Thymus (tissue), 11 donors: ENCODE measurements at regions not wholly inside any gene's neighbourhood (a gene's known extent, or its start where the extent isn't known, plus 50 kb on each side); places are given as distances from the start of the nearest gene placed in this dataset.

ENCODE experiments used
- DNase-seq, 9 donors: peaks; one replicate each; pipeline ENCODE4 v3.0.0-alpha.2; 2013; ENCODE audit warnings: low spot score in 9 of 9, low read depth in 6 of 9, missing footprints in 1 of 9
- H3K27ac ChIP-seq, 2 donors: one replicate each; pipeline ENCODE4 v1.5.1; 2013; ENCODE audit warnings: control low read depth in 1 of 2, low read depth in 1 of 2, low read length in 1 of 2, mild to moderate bottlenecking in 1 of 2, moderate library complexity in 1 of 2
- H3K27me3 ChIP-seq, 2 donors: one replicate each; pipeline ENCODE4 v1.5.1; 2013; ENCODE audit warnings: low read length in 1 of 2; ENCODE audit not compliant: control insufficient read depth in 2 of 2, insufficient read depth in 1 of 2
- H3K36me3 ChIP-seq, 2 donors: one replicate each; pipeline ENCODE4 v1.5.1; 2013; ENCODE audit warnings: low read length in 1 of 2, mild to moderate bottlenecking in 1 of 2, moderate library complexity in 1 of 2; ENCODE audit not compliant: control insufficient read depth in 2 of 2, insufficient read depth in 2 of 2
- H3K4me1 ChIP-seq, 2 donors: one replicate each; pipeline ENCODE4 v1.5.1; 2013; ENCODE audit warnings: low read length in 2 of 2; ENCODE audit not compliant: control insufficient read depth in 2 of 2, insufficient read depth in 2 of 2
- H3K4me3 ChIP-seq, 2 donors: one replicate each; pipeline ENCODE4 v1.5.1; 2013; ENCODE audit warnings: low read length in 2 of 2, control low read depth in 1 of 2, mild to moderate bottlenecking in 1 of 2
- H3K9me3 ChIP-seq, 2 donors: one replicate each; pipeline ENCODE4 v1.5.1; 2013; ENCODE audit warnings: low read length in 1 of 2, mild to moderate bottlenecking in 1 of 2; ENCODE audit not compliant: control insufficient read depth in 2 of 2, insufficient read depth in 1 of 2
- WGBS: extraction: QIAGEN DNeasy Blood & Tissue Kit; methylation state at CpG from one replicate; pipeline ENCODE4 v1.1.7; 2013; 5-methylcytosine and 5-hydroxymethylcytosine counted together
- donor health status: healthy.

DNA sequence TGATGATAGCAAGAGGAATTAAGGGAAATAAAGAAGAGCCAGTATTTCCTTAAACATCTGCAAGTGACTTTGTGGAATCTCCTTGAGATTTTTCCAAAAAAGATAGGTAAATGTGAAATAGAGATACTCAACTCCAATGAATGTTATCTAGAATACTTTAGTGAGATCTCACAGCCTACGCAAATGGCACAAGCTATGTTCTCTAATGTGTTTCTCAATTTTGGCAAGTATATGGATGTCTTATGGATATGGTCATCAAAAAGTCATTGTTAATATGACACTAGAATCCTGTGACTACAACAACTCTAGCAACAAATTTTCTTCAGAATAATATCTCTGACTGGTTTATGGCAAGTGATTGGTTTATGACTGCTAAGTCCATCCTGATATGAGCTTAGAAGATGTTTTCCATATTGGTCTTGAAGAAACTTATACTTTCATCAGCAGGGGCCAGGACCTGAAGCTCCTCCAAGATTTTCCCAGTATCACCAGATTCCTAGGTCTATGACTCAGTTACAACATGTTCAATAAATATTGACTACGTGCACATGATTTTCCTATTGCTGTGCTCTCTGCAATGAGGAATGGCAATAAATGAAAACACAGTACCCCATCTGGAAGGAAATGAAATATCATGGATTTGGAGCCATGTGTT, 170.9 kb upstream of the THBS1 start:
- H3K4me1 ChIP-seq, result peaks cover 5 to 7% of the 10 kb centered on the region in 2 donors
- H3K27ac ChIP-seq, result no peak overlapping the region
- no peaks in the 10 kb centered on the region for H3K9me3 ChIP-seq
- no peak for DNase-seq
- 99% methylated on average over 2 of the region's 2 CpGs for WGBS
- H3K36me3 ChIP-seq, result no peaks in the 10 kb centered on the region
- H3K4me3 ChIP-seq, result no peak overlapping the region
- no peaks in the 10 kb centered on the region for H3K27me3 ChIP-seq

DNA sequence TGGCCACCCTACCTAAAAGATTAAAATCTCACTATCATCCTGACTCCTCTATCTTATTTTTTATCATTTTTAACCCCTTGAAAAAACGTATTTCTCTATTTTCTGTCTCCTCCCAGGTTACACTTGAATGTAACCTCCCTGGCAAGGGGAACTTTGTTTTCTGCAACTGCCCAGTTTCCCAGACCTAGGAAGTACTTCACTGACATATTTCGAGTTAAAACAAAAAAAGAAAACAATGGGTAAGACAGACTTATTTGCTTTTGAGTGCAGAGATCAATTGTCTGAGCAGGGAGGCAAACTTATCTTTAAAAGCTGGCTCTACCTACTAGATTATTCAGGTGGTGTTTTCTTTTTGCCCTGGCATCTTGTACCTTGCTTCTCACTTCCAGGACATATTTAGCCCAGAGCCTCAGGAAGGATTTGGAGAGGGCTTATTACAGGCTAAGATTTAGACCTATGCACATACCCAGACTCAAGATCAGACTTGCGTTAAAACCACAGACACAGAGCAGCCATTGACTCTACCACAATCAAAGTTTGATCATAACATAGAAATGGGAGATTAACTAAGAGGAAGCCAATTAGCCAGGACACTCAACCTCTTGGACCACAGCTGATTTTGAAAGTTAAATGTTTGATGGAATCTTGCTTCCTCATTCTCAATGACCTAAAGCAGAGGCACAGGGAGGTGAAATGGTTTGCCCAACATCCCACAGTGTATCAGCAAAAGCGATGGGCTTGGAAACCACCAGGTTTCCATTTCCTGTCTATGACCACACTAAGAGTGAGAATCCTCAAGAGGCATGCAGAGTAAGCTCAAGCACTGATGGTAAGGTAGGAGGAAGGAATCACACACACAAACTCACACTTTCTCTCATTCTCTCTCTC, 169.5 kb upstream of the THBS1 start:
- H3K9me3 ChIP-seq, result peaks cover 0 to 8% of the 10 kb centered on the region in 2 donors
- peaks cover 5 to 9% of the 10 kb centered on the region in 2 donors for H3K4me1 ChIP-seq
- peak in 1 of 9 donors; percentile 51 for DNase-seq
- H3K36me3 ChIP-seq, result no peaks in the 10 kb centered on the region
- H3K27ac ChIP-seq, result no peak overlapping the region
- WGBS, result 52% methylated on average over 4 of the region's 4 CpGs
- H3K27me3 ChIP-seq, result no peaks in the 10 kb centered on the region
- H3K4me3 ChIP-seq, result no peak overlapping the region

DNA sequence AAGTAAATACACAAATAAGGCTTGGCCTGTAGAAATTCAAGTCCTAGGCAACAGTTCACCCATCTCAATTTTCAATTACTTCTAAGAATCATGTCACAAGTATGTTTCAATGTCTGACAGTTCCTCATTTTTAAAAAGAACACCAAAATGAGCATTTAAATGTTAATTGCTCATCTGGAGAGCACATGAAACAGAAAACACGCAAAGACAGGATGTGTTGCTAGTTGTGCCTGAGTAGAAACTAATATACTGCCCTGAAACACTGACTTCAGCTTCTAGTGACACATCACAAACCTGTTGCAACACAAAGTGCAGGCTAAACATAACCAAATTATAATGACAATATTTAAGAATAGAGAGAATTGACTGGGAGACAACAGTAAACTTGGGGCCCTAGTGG, 167.3 kb upstream of the THBS1 start:
- H3K27ac ChIP-seq, result no peak overlapping the region
- H3K9me3 ChIP-seq, result peaks cover 0 to 10% of the 10 kb centered on the region in 2 donors
- DNase-seq, result peak in 1 of 9 donors; percentile 16
- H3K36me3 ChIP-seq, result no peaks in the 10 kb centered on the region
- no peak overlapping the region for H3K4me3 ChIP-seq
- H3K27me3 ChIP-seq, result no peaks in the 10 kb centered on the region
- 13% methylated on average over 1 of the region's 1 CpG for WGBS
- peaks cover 5 to 9% of the 10 kb centered on the region in 2 donors for H3K4me1 ChIP-seq

DNA sequence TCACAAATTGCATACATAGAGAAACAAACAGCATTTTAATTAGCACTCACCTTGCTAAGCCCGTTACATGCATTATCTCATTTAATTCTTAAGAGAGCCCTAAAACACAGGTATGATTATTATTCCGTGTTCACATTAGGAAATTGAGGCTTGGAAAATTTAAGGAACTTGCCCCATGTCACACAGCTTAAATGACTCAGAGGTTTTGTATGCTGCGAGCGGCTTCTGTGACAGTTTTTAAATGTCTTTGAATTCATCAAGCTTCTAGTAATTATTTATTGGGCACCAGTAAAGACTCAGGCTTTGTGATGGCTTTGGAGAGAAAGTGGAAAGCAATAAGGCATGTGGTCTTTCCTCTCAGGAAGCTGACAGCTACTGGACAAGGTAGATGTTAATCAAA, 166.7 kb upstream of the THBS1 start:
- Histone ChIP-seq H3K4me3 (no peak overlapping the region), H3K27ac (no peak overlapping the region), H3K36me3 (no peaks in the 10 kb centered on the region), H3K27me3 (no peaks in the 10 kb centered on the region), H3K9me3 (peaks cover 0 to 10% of the 10 kb centered on the region in 2 donors), H3K4me1 (peaks cover 5 to 9% of the 10 kb centered on the region in 2 donors)
- DNase-seq, result no peak
- WGBS, result 99% methylated on average over 4 of the region's 4 CpGs

DNA sequence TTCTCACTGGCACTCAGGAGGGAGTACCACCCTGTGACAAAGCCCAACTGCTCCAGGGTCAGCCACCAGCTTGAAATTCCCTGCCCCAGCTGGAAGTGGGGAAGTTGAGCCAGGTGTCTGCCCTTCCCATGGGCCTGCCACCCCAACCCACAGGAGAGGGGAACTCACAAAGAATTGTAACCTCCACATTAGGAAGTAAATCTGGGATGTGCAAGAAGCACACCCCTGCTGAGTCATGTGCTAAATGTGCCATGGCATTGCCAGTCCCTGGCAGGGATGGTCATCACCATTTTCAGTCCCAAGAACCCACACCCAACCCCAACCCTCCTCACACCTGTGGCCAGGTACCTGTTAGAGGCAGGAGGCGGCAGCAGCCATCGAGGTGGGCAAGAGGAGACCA, 165.2 kb upstream of the THBS1 start:
- Histone ChIP-seq H3K4me1 (peaks cover 5 to 14% of the 10 kb centered on the region in 2 donors), H3K4me3 (no peak overlapping the region), H3K9me3 (peaks cover 0 to 10% of the 10 kb centered on the region in 2 donors), H3K36me3 (no peaks in the 10 kb centered on the region), H3K27me3 (no peaks in the 10 kb centered on the region), H3K27ac (no peak overlapping the region)
- WGBS, result 49% methylated on average over 2 of the region's 2 CpGs
- no peak for DNase-seq

DNA sequence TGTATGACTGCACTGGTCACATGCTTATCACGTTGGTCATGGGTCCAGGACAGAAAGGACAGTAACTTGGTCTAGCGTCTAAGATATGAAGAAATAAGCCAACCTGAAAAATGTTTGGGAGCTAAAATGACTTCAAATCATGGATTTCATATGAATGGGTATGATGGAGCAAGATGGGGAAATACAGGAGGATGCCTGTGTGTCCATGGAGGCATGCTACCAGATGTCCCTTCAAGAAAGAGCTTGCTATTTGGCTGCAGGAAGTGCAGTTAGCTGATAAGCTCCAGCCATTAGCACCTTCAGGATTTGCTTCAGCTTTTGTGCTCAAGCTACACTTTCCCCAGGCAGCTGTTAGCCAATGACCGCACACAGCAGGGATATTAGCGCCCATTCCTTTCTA, 164.6 kb upstream of the THBS1 start:
- 98% methylated on average over 4 of the region's 4 CpGs for WGBS
- Histone ChIP-seq H3K4me1 (peaks cover 5 to 14% of the 10 kb centered on the region in 2 donors), H3K27me3 (no peaks in the 10 kb centered on the region), H3K9me3 (peaks cover 0 to 10% of the 10 kb centered on the region in 2 donors), H3K36me3 (no peaks in the 10 kb centered on the region), H3K27ac (no peak overlapping the region), H3K4me3 (no peak overlapping the region)
- no peak for DNase-seq

DNA sequence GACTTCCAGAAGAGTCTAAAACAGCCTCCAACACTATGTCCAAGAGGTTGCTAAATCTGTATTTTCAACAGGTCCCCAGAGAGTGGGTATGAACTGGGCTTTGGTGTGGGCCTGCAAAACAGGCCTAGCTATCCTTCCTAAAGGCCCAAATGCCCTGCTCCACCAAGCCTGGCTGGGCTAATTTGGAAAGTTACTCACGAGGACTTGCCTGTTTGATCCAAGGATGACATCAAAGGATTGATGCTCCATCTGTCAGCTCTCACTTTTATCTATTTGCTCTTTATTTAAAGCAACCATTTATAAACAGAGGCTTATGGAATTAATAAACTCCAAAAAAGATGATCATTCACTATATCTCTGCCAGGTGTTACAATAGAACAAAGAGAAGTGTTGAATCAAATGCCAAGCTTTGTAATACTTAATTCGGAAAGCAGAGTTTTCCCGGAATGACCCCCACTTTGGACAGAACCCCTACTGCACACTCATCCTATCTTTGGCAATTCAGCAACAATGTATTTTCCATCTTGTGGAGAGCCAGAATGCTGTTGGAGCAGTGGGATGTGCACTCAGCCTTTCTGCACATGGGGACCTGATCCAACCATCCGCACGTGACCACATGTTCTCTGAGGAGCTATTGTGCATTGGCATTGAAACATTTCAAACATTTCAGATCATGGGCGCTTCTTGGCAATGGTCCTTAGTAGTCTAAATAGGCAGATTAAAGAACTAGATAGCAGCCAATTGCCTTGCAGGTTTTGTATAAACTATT, 163.3 kb upstream of the THBS1 start:
- Histone ChIP-seq H3K9me3 (peaks cover 0 to 10% of the 10 kb centered on the region in 2 donors), H3K27me3 (no peaks in the 10 kb centered on the region), H3K36me3 (no peaks in the 10 kb centered on the region), H3K4me1 (peaks cover 0 to 8% of the 10 kb centered on the region in 2 donors), H3K4me3 (no peak overlapping the region), H3K27ac (no peak overlapping the region)
- 81% methylated on average over 6 of the region's 6 CpGs for WGBS
- no peak for DNase-seq

DNA sequence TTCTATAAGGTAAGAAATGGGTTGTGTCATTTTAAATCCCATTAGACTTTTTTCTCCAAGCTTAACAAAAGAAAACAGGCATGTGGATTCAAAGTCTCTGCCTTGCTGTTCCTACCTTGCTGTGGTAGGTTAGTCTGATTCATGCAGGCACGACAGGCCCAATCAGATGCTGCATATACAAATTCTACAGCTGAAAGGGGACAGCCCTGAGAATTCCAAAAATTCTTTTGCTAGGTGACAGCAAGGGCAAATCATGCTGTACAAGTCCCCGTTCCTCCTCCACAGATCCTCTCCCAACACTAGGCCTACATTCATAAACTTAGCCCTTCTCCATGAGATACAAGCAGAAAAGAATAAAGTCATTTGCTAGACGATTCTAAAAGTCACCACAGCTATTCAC, 161.2 kb upstream of the THBS1 start:
- Histone ChIP-seq H3K36me3 (no peaks in the 10 kb centered on the region), H3K27ac (peak overlapping the region; percentile 2 to 42), H3K4me1 (peaks cover 0 to 8% of the 10 kb centered on the region in 2 donors), H3K27me3 (no peaks in the 10 kb centered on the region), H3K9me3 (peaks cover 0 to 10% of the 10 kb centered on the region in 2 donors), H3K4me3 (no peak overlapping the region)
- 91% methylated on average over 3 of the region's 3 CpGs for WGBS
- DNase-seq, result no peak
